ENCODE measurements at regions not wholly inside any gene's neighbourhood (a gene's known extent, or its start where the extent isn't known, plus 50 kb on each side); places are given as distances from the start of the nearest gene placed in this dataset.

DNA sequence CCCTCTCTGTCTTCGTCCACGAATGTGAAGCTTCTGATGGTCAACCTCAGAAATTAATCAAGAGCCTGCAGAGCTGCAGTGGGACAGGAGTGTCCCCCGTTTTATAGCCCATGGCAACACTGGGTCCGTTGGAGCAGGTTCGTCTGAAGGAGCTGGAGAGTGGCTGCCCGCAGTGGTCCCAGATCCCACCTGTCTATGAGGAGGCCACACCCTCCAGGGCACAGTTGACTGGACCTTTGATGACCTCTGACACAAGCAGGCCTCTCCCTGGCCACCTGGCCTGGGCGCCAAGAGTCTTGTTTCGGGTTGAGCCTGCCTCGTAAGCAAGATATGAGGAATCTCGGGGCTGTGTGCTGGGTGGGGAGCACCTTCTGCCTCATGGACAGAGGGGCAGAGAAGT lies 100.7 kb upstream of the SFSWAP start:
- no peak for DNase-seq

DNA sequence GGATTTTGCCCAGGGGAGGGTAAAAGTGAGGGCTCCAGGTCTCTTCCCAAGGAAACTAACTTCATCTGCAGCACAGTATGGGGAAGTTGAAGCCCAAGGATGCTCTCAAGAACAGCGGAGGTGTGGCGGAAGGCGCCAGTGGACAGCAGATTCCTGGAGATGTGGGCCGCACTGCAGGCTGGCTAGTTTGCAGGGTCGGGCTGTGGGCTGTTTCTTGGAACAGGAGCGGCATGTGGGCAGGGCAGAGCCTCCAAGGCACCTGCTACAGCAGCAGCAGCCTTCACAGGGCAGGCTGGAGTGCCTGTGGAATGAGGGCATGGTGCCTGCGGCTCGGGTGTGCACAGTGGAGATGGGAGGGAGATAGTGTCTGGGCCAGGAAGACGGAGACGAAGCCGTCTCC lies 100.0 kb upstream of the SFSWAP start:
- DNase-seq = no peak

DNA sequence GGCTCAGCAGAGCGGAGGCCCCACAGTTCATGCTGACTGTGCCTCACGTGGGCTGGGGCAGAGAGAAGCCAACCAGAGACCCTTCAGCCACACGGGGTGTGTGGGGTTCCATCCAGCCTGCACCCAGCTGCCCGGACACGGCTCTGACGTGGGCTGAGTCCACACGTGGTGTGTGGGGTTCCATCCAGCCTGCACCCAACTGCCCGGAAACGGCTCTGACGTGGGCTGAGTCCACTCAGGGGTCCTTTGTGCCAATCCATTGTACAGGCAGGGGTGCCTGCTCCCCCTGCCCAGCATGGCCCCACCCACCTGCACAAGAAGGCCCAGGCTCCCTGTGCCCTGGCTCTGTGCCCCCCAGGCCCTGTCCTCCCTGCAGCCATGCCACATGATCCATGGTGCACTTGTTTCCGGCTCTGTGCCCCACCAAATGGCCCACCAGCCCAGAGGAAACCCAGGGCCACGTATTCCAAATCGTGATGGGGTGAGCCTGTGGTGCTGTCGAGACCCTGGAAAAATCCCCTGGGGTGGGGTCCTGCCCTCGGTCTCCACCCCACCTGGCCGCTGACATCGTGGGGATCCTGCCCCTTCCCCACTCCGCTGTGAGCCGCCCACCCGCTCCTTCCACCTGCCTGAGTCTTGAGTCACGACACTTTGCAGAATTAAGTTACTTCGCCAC lies 99.3 kb upstream of the SFSWAP start:
- no peak for DNase-seq

DNA sequence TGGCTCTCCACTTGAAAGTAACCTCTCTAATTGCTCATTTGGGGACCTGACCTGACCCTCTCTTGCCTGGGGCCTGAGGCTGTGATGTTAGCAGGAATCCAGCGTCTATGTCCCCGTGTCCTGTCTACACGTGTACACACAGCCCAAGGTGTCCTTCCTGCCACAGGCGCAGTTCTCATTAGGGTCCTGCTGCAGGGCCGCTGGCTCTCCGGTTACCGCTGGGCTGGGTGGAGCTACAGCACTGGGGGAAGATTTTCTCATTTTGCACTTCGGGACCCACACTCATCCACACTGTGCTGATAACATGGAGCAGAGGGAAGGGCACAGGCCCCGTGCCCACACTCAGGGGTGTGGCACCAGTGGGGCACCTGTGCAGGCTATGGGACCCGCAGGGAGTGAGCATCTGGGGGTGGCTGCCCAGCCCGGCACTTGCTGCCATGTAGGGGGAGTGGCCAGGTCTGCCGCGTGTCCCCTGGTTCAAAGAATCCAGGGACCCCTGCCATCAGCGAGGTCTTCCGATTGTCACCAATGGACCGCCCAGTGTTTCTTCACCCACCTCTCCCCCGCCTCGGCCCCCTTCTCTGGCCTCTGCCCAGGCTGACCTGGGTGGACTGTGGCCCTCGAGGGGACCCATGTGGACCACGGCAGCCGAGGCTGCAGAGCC lies 98.7 kb upstream of the SFSWAP start:
- DNase-seq = no peak

DNA sequence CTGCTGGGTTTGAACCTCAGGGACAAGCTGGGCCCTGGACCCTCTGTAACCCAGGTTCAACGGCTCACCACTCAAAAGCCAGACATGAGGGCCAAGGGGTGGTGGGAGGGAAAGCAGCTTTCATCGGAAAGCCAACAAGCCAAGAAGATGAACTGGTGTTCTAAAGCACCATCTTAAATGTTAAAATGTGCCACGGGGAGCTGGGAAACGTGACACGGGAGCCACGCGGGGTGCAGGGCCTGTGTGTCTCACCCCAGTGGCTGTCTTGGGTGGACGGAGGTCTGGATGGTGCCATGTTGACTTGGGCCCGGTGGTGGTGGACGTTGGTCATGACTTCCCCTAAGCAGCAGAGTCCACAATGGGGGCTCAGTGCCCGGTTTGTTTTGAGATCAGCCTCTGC lies 97.7 kb upstream of the SFSWAP start:
- DNase-seq = no peak

DNA sequence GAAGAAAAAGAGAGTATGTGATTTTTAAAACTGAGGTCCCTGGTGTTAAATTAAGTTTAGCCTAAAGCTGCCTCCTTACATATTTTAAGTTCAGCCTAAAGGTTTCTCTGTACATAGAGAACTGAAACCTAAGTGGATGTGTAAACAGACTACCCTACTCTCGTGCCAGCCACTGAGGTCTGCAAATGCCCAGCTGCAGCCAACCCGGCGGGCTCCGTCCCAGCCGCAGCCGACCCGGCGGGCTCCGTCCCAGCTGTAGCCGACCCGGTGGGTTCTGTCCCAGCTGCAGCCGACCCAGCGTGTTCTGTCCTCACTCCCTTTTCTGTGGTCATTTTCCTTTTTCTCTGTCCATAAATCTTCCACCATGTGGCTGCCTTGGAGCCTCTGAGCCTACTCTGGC lies 97.2 kb upstream of the SFSWAP start:
- no peak for DNase-seq

DNA sequence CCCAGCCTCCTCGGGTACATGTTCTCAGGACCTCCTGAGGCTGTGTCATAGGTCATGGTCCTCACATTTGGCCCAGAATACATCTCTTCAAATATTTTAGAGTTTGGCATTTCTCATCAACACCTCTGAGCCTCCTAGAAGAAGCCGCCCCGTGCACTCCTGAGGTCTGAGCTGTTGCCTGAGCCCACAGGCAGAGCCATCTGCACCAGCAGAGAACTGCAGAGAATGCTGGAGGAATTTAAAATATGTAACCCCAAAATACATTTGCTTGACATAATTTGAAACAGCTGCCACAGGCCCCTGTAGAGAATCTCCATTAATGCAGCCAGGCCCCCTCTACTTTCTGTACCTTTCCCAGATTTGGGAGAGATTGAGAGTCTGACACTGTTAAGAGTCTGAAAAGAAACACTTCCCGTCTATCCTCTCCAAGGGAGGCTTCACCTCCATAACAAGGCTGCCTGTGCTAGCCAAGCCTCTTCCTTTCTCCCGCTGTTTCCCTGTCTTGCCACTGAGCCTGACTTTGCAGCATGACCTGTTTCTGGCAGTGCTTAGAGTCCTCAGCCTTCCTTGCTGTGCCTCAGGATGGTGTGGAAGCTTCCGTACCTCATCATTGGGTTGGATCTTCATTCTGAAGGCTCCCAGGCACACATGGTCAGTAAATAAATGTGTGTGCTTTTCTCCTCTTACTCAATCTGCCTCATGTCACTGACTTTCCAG lies 95.4 kb upstream of the SFSWAP start:
- DNase-seq = peak; percentile 6

DNA sequence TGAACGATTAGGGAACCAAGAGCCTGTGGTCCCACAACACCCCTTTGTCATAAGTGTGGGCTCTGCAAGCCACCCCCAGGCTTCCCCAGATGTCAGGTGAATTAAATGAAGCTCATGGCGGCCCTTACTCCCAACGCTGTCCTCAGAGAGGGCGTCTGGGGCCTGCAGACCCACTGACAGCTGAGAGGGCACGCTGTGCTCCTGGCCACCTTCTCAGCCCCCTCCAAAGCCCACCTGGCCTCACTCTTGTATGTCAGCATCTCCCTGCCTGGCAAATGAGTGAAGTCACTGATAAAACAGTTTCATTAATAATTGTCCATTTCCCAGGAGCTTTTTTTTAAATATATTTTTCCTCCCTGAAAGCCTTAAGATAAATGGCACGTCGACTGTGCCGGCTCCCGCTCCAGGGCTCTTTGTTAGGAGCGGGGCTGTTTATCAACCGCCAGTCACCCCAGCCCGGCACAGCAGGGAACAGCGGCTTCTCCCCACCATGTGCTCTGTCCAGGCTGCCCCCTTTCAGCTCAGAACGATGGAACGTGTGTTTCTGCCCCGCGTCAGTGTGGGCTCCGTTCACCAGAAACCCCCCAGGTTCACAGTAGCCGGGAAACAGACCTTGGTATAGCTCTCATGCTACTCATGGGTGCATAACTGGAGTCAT lies 94.7 kb upstream of the SFSWAP start:
- no peak for DNase-seq

DNA sequence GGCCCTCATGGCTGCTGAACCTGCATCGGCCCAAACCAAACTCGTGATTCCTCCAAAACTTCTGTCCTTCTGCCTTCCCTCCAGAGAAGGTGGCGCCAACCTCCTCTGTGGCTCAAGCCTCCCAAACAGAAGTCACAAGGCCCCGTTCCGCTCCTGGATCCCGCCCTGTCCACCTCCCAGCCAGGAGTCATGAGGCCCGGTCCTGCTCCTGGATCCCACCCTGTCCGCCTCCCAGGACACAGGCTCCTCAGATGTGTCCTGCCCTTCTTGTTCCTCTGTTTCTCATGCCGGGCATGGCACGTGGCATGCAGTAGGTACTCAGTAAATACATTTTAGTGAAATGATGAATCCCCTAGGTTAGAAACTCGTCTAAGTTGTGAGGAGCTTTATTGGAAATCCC lies 94.2 kb upstream of the SFSWAP start:
- DNase-seq = no peak

DNA sequence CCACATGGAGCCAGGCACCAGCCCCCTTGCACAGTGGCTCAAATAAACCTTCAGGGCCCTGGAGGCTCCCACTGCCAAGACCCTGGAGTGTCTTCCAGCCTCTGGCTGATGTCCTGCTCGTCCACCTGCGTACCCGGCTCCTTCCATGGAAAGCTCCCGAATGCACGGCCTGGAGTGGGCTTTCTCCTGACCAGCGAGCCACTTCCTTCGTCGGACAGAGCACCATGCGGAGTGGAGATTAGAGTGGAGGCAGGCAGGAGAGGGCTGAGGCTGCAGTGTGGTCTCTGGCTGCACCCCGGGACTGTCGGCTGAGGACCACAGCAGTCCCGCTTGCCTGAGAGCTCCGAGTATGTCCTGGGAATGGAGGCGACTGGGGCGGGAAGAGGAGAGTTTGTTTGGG lies 93.7 kb upstream of the SFSWAP start:
- no peak for DNase-seq

DNA sequence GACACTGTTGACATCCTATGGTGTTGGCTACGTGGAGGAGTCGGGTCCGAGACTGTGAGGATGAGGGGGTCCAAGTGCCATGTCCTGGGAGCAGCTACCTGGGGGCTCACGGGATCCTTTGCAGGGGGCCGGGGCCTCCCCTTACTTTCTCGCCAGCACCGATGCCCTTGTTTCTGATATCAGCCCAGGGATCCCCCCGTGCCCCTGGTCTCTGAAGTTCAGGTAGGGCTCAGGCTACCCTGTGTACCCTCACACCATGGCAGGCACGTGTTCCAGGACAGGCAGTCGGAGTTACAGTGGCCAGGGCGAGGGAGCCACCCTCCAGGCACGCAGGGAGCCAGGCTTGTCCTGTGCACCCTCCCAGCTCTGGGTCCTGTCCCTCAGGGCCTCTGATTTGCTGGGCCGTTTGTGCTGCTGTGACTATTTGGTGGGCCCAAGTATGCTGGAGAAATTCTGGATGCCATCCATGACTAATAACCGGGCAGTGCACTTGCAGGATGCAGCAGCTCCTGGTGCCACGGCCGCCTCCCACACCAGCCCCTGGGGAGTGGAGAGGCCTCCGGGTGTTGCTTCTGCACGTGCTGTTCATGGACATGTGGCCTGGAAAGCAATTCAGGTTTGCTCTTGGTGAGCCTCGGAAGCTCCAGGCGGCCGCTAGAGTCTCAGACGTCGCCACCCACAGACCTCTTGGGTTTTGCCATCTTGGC lies 93.1 kb upstream of the SFSWAP start:
- no peak for DNase-seq

DNA sequence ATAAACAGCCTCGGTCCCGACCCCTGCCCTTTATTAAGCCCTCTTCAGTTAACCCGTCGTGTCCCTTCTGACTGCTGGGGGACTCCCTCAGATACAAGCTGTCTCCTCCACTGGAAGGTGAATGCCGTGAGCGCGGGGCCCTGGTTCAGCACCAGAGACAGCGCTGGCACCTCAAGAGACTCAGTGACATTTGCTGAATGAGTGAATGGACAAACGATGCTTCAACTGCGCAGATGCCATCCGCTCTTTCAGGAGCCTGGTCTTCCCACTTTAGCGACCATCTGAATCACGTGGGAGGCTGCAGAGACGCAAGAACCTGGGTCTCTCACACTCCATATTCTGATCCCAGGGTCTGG lies 92.6 kb upstream of the SFSWAP start:
- no peak for DNase-seq

DNA sequence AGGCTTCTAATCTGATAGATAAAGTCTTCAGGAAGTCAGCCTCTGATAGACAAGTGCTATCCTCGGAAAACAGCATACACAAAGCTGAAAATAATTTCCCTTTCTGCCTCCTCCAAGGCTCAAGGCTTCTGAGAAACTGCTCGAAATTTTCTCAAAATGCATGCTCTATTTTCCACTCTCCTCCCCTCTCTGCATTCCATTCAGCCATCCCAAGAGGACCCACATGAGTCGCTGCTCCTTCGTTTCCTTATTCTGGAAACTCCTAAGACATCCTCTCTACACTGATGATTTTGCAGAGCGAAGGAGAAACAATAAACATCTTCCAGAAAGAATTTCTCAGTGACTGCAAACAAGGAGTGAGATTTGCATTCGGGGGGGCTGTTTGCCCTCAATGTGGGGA lies 92.2 kb upstream of the SFSWAP start:
- no peak for DNase-seq

DNA sequence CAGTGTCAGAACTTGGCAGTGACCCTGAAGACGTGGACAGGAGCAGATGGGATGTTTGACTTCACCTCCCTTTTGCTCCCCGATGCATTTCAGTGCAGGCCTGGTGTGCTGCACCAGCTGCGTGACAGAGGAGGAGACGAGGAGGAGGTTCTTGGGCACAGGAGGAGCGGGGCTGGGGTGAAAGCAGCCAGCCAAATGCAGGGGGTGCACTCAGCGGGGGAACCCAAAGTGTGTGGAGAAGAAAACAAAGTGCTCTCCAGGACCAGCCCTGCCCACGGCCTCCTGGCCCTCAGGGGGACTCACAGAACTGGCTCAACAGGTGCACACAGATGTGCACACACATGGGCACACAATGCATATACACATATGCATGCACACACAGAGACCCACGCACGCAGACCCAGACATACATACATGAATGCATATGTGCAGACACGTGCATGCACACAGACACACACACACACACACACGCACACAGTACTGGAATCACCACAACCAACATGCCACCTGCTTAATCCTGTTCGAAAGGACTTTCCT lies 91.7 kb upstream of the SFSWAP start:
- DNase-seq = no peak

DNA sequence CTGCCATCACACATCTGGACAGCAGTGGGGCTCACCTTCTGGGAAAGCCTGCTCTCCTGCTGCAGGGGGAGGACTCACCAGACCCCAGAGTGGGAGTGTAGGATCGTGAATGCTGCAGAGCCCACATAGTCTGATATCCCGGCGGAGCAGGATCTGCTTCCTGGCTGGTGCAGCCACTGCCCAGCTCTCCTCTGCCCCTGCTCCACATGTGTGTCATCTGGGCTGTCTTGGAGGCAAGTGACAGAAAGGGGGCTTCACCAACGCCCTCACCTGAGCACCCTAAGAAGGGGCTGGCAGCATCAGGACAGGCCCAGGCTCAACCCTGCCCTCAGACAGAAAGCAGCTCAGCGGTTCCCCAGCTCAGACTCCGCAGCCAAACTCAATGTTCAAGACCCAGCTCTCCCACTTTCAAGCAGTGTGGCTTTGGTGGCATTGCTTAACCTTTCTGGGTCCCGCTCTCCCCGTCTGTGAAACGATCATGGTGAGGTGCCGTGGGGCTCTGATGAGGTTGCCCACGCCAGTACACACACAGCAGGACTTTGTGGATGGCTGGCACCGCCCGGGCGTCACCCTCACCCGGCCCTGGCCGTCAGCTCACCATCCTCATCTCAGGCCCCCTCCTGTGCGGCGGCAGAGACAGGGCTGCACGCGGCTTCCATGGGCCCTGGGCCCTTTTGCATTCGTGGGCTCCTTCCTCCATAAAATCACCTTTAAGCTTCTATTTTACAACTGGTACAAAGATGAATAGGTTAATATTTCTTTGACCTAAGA lies 91.0 kb upstream of the SFSWAP start:
- no peak for DNase-seq

DNA sequence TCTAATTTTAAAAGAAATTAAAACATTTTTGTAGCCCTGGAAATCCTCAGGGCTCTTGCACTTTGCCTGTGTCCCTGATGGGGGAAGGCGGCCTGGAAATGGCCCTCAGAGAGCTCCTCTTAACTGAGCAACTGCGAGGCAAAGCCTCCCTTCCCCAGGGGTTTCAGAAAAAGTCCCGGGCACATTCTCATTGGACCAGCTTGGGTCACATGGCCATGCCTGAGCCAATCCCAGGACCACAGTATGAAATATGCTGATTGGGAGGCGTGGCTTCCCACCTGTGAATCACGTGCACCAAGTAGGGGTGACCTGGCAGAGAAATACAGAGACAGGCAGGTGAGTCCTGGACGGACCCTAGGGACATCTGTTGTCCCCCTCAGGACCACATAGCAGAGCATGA lies 90.4 kb upstream of the SFSWAP start:
- DNase-seq = no peak

DNA sequence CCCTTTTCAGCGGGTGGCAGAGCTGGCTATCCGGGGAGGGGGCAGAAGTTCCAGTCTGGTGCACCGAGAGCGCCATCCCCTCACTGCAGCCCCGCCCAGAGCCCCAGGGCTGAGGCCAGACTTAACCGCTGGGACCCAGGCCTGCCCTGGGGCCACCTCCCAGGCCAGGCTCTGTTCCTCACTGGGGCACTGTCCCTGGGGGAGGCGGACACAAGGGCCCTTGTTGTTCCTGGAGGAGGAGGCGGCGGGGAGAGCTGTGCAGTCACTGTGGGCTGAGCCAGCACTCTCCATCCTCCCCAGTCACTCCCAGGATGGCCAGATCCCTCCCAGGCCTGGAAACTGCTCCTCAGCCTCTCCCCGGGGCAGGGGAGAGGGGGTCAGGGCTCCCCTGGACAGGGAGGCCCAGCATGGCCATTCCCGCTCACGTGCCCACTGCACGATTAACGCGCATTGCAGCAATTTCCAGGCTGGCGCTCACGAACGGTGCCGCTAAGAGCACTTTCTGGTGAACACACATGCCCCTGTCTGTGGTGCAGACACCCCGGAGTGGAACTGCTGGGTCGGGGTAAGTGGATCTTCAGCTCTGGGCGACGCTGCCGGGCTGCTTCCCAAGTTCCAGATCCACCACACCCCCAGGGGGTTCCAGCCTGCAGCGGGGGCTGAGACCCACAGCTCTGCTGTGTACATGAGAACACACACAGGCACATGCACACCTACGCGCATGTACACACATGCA lies 89.8 kb upstream of the SFSWAP start:
- no peak for DNase-seq

DNA sequence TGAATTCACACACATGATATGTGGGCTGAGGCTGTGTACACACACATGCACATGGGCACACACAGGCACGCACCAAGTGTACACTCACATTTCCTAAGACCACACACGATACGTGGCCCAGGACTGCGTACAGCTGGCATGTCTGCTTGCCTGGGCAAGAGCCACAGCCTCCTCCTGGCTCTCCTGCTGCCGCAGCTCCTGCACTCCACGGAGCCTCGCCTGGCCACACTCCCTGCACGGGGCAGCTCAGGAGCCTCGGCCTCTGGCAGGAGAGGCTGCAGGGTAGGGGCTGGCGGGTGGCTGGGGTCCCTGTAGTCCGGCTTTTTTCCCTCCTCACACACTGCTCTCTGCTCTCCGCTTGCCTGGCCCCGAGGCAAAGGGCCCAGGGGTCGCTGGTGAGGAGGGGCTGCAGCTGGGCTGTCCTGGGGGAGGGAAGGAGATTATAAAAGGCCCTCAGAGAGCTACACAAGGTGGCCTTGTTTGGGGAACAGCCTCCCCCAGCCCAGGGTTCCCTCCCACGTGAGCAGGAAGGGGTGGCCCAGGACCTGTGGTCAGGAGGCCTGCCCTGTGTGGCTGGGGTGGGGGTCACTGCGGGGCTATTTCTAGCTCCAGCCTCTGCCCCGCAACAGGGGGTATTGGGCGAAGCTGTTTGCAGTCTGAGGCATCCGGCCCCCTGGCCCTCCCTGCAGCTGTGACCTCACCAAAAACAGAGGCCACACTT lies 89.0 kb upstream of the SFSWAP start:
- DNase-seq = no peak

DNA sequence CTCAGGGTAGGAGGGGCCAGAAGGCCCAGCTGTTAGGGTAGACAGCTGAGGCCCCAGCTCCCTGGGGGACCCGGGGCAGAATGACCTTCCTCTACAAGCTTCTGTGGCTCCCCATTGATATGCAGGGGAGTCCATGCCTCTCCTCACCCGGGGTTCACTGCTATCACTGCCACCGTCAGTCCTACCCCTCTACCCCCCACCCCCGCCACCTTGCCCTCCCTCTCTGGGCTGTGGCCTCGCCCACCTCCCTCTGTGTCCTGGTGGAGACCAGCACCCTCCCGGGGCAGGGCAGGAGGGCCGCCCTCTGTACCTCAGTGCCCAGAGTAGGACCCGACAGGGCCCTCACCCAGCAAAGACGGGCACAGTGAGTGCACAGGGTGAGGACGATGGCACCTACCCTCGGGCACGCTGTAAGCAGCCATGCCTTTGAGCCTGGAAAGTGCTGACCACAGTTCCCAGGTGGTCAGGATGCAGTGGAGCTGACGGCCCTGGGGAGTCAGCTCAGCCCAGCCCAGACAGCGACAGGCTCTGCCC lies 88.4 kb upstream of the SFSWAP start:
- DNase-seq = no peak
